ENCODE measurements at regions not wholly inside any gene's neighbourhood (a gene's known extent, or its start where the extent isn't known, plus 50 kb on each side); places are given as distances from the start of the nearest gene placed in this dataset.

DNA sequence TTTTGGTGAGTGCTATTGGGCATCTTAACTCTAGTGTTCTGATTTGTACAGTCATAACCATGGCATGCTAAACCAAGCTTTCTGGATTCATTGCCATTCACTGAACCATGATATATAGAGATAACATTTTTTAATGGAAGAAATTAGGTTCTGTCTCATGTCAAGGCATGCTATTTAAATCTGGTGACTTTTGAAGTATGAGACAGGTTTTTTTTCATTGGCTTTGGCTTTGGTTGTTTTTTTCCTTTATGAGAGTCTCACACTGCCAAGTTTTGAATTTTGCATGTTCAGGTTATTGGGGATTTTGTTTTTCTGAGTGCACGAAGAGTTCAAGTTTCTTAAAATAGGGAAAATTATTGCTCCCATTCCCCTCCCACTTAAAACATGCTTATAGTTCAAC, 141.3 kb upstream of the ADAMTS5 start:
- Histone ChIP-seq H3K4me2 (no peak overlapping the region), H2AFZ (no peak overlapping the region)

DNA sequence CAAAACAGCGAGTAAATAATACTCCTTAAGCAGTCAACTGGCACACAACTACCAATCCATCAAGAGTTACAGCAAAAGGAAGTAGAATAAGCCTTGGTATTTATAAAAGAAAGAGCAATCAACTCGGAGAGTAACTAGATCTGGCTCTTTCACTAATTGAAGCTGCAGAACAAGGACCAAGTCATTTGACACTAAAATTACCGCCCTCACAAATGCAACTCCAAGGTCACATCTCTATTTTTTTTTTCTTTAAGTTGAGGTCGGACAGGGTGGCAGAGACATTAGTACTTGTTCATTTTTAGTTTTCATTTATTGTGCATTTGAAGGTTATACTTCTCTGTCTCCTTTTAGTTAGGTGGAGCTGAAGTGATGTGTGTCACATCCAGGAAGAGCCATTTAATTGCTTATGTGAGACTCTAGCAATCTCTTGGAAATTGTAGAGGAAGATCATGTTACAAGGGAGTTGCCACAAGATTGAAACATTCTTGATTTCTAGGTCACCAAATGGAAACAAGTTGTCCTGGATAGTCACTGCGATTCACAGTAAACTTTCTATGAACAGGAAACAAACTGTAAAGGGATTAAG, 138.1 kb upstream of the ADAMTS5 start:
- H3K4me1 ChIP-seq (ENCODE audit: insufficient read depth): no peaks in the 10 kb centered on the region
- Mint-ChIP-seq H3K4me1 (peaks cover 11% of the 10 kb centered on the region), H3K27me3 (ENCODE audit: insufficient read depth, low read depth, poor library complexity) (no peaks in the 10 kb centered on the region), H3K4me3 (no peak overlapping the region), H3K36me3 (ENCODE audit: low read depth) (no peaks in the 10 kb centered on the region), H3K27ac (no peak overlapping the region), H3K9me3 (no peaks in the 10 kb centered on the region)
- ATAC-seq (no peak), DNase-seq (ENCODE audit: low spot score) (no peak)
- no peaks in the 10 kb centered on the region for H3K79me2 ChIP-seq (replicated peaks; ENCODE audit: insufficient read depth)
- no peaks in the 10 kb centered on the region for H3K27me3 ChIP-seq (ENCODE audit: insufficient read depth)
- no peaks in the 10 kb centered on the region for H3K36me3 ChIP-seq (ENCODE audit: insufficient read depth)
- no peaks in the 10 kb centered on the region for H3F3A ChIP-seq (replicated peaks; ENCODE audit: low read depth)
- H3K9me2 ChIP-seq (ENCODE audit: insufficient read depth): no peaks in the 10 kb centered on the region
- H3K27ac ChIP-seq (ENCODE audit: low read depth): no peak overlapping the region
- H4K20me1 ChIP-seq (replicated peaks; ENCODE audit: insufficient read depth): no peaks in the 10 kb centered on the region
- H3K4me2 ChIP-seq: 0 out of 2 replicates have a peak overlapping the region, but pooled peaks have one; percentile 16
- H3K4me3 ChIP-seq: no peak overlapping the region
- peak overlapping the region; percentile 16; the same call in 1 of the 2 replicates for H2AFZ ChIP-seq
- TF ChIP-seq CREB1 (CRISPR knock-in tag; IDR thresholded peaks at IDR 0.05; ENCODE audit: low read depth) (no peak), ZNF114 (CRISPR knock-in tag; IDR thresholded peaks at IDR 0.05) (no peak), STAT1 (IDR thresholded peaks at IDR 0.05; ENCODE audit: unreplicated experiment) (no peak), JUNB (IDR thresholded peaks at IDR 0.05; ENCODE audit: unreplicated experiment) (no peak), NANOG (IDR thresholded peaks at IDR 0.05; ENCODE audit: borderline replicate concordance) (no peak), POLR2AphosphoS5 (IDR thresholded peaks at IDR 0.05; ENCODE audit: low read depth) (no peak)
- TF ChIP-seq, protein P1, sequence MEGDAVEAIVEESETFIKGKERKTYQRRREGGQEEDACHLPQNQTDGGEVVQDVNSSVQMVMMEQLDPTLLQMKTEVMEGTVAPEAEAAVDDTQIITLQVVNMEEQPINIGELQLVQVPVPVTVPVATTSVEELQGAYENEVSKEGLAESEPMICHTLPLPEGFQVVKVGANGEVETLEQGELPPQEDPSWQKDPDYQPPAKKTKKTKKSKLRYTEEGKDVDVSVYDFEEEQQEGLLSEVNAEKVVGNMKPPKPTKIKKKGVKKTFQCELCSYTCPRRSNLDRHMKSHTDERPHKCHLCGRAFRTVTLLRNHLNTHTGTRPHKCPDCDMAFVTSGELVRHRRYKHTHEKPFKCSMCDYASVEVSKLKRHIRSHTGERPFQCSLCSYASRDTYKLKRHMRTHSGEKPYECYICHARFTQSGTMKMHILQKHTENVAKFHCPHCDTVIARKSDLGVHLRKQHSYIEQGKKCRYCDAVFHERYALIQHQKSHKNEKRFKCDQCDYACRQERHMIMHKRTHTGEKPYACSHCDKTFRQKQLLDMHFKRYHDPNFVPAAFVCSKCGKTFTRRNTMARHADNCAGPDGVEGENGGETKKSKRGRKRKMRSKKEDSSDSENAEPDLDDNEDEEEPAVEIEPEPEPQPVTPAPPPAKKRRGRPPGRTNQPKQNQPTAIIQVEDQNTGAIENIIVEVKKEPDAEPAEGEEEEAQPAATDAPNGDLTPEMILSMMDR (conservative IDR thresholded peaks at IDR 0.05; ENCODE audit: low read depth in 2 of 2): no peak

More for the DNA sequence above, 141.3 kb upstream of the ADAMTS5 start:
- H3K27ac Mint-ChIP-seq: no peak overlapping the region
- no peaks in the 10 kb centered on the region for H3K27me3 ChIP-seq (ENCODE audit: insufficient read depth)
- ATAC-seq (no peak), DNase-seq (ENCODE audit: low spot score) (no peak)
- H3K4me1 Mint-ChIP-seq: peaks cover 18% of the 10 kb centered on the region
- H3K4me1 ChIP-seq (ENCODE audit: insufficient read depth): peaks cover 15% of the 10 kb centered on the region
- no peaks in the 10 kb centered on the region for H3K9me3 Mint-ChIP-seq
- no peak overlapping the region for H3K27ac ChIP-seq (ENCODE audit: low read depth)
- H3K36me3 ChIP-seq (ENCODE audit: insufficient read depth): no peaks in the 10 kb centered on the region
- no peaks in the 10 kb centered on the region for H4K20me1 ChIP-seq (replicated peaks; ENCODE audit: insufficient read depth)
- H3K4me3 Mint-ChIP-seq: no peak overlapping the region
- TF ChIP-seq CREB1 (CRISPR knock-in tag; IDR thresholded peaks at IDR 0.05; ENCODE audit: low read depth) (no peak), POLR2AphosphoS5 (IDR thresholded peaks at IDR 0.05; ENCODE audit: low read depth) (no peak), JUNB (IDR thresholded peaks at IDR 0.05; ENCODE audit: unreplicated experiment) (no peak), EZH2phosphoT487 (IDR thresholded peaks at IDR 0.05; ENCODE audit: unreplicated experiment) (no peak), STAT1 (IDR thresholded peaks at IDR 0.05; ENCODE audit: unreplicated experiment) (no peak), ZNF114 (CRISPR knock-in tag; IDR thresholded peaks at IDR 0.05) (no peak), ZNF331 (CRISPR knock-in tag; IDR thresholded peaks at IDR 0.05; ENCODE audit: low read depth) (no peak), NANOG (IDR thresholded peaks at IDR 0.05; ENCODE audit: borderline replicate concordance) (no peak)
- TF ChIP-seq, protein P2, sequence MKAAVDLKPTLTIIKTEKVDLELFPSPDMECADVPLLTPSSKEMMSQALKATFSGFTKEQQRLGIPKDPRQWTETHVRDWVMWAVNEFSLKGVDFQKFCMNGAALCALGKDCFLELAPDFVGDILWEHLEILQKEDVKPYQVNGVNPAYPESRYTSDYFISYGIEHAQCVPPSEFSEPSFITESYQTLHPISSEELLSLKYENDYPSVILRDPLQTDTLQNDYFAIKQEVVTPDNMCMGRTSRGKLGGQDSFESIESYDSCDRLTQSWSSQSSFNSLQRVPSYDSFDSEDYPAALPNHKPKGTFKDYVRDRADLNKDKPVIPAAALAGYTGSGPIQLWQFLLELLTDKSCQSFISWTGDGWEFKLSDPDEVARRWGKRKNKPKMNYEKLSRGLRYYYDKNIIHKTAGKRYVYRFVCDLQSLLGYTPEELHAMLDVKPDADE (IDR thresholded peaks at IDR 0.05): no peak
- TF ChIP-seq, protein P1 (conservative IDR thresholded peaks at IDR 0.05; ENCODE audit: low read depth in 2 of 2): no peak
- no peaks in the 10 kb centered on the region for H3K36me3 Mint-ChIP-seq (ENCODE audit: low read depth)
- no peak overlapping the region for H3K4me3 ChIP-seq
- no peaks in the 10 kb centered on the region for H3F3A ChIP-seq (replicated peaks; ENCODE audit: low read depth)
- H3K79me2 ChIP-seq (replicated peaks; ENCODE audit: insufficient read depth): no peaks in the 10 kb centered on the region
- no peaks in the 10 kb centered on the region for H3K27me3 Mint-ChIP-seq (ENCODE audit: insufficient read depth, low read depth, poor library complexity)
- H3K9me2 ChIP-seq (ENCODE audit: insufficient read depth): no peaks in the 10 kb centered on the region

Measured in GM23338 (cell line).